Osteocyte (in vitro differentiated cells): ENCODE measurements at regions not wholly inside any gene's neighbourhood (a gene's known extent, or its start where the extent isn't known, plus 50 kb on each side); places are given as distances from the start of the nearest gene placed in this dataset.

Experiments used
- DNase-seq: peaks from one replicate; pipeline ENCODE4 v3.0.0; 2021; ENCODE audit warnings: mixed read lengths; ENCODE audit not compliant: unreplicated experiment; ENCODE audit errors: extremely low spot score
- H3K27ac Mint-ChIP-seq: one replicate; pipeline ENCODE4 v1.8.0; 2021; ENCODE audit warnings: mild to moderate bottlenecking, mixed read lengths; ENCODE audit not compliant: unreplicated experiment
- H3K27me3 Mint-ChIP-seq: one replicate; pipeline ENCODE4 v1.8.0; 2021; ENCODE audit warnings: mixed read lengths; ENCODE audit not compliant: unreplicated experiment
- H3K36me3 Mint-ChIP-seq: one replicate; pipeline ENCODE4 v1.8.0; 2021; ENCODE audit warnings: mixed read lengths; ENCODE audit not compliant: unreplicated experiment
- H3K4me1 Mint-ChIP-seq: one replicate; pipeline ENCODE4 v1.8.0; 2021; ENCODE audit warnings: mixed read lengths; ENCODE audit not compliant: unreplicated experiment
- H3K4me3 Mint-ChIP-seq: one replicate; pipeline ENCODE4 v1.8.0; 2021; ENCODE audit warnings: mild to moderate bottlenecking, moderate library complexity, mixed read lengths; ENCODE audit not compliant: unreplicated experiment
- H3K9me3 Mint-ChIP-seq: one replicate; pipeline ENCODE4 v1.8.0; 2021; ENCODE audit warnings: mixed read lengths; ENCODE audit not compliant: unreplicated experiment
- TF ChIP-seq, protein P1 (sequence below): fragments of 200-600 bp; sonication (generic); IDR thresholded peaks from 2 replicates; pipeline ENCODE4 v1.5.0; 2021; ENCODE audit warnings: antibody characterized with exemption, mild to moderate bottlenecking, moderate library complexity

DNA sequence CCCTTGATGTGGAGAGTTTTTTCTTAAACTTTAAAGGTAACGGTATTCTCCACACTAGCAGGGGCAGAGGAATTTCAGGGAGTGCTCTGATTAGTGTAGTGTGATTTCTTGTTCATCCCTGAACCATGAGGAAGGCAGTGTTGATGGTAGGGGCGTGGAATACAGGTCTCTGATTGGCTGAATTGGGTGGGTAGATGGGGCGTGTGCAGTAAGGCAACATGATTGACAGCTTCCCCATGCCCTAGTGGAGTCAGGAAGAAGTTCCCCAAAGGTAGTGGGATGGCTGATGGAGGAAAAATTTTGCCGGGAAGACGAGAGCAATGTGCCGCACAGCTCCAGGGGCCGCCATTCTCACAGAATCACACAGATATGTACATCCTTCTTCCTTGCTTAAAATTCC is 97.4 kb upstream of the SALL4 start:
- Mint-ChIP-seq H3K4me3 (no peak overlapping the region), H3K9me3 (no peaks in the 10 kb centered on the region), H3K27ac (no peak overlapping the region), H3K27me3 (no peaks in the 10 kb centered on the region), H3K36me3 (no peaks in the 10 kb centered on the region), H3K4me1 (no peaks in the 10 kb centered on the region)
- TF ChIP-seq, protein P1, sequence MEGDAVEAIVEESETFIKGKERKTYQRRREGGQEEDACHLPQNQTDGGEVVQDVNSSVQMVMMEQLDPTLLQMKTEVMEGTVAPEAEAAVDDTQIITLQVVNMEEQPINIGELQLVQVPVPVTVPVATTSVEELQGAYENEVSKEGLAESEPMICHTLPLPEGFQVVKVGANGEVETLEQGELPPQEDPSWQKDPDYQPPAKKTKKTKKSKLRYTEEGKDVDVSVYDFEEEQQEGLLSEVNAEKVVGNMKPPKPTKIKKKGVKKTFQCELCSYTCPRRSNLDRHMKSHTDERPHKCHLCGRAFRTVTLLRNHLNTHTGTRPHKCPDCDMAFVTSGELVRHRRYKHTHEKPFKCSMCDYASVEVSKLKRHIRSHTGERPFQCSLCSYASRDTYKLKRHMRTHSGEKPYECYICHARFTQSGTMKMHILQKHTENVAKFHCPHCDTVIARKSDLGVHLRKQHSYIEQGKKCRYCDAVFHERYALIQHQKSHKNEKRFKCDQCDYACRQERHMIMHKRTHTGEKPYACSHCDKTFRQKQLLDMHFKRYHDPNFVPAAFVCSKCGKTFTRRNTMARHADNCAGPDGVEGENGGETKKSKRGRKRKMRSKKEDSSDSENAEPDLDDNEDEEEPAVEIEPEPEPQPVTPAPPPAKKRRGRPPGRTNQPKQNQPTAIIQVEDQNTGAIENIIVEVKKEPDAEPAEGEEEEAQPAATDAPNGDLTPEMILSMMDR: no peak
- no peak for DNase-seq

DNA sequence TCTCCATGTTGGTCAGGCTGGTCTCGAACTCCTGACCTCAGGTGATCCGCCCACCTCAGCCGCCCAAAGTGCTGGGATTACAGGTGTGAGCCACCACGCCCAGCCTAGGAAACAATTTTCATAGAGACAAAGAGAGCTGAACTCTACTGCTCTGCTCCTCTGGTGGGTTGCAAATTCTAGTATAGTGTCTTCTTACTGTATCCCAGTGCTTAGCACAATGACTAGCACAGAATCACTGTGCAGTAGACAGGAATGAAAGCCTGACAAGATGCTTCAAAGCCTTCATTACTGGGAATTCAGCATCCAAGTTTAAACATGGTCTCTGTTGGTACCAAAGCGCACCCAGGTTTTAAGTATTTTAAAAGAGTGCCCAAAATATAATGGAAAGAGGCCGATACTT is 96.5 kb upstream of the SALL4 start:
- H3K4me1 Mint-ChIP-seq: no peaks in the 10 kb centered on the region
- H3K9me3 Mint-ChIP-seq: no peaks in the 10 kb centered on the region
- H3K4me3 Mint-ChIP-seq: no peak overlapping the region
- H3K27ac Mint-ChIP-seq: no peak overlapping the region
- H3K36me3 Mint-ChIP-seq: no peaks in the 10 kb centered on the region
- peaks cover 3% of the 10 kb centered on the region for H3K27me3 Mint-ChIP-seq
- TF ChIP-seq, protein P1: no peak
- no peak for DNase-seq

DNA sequence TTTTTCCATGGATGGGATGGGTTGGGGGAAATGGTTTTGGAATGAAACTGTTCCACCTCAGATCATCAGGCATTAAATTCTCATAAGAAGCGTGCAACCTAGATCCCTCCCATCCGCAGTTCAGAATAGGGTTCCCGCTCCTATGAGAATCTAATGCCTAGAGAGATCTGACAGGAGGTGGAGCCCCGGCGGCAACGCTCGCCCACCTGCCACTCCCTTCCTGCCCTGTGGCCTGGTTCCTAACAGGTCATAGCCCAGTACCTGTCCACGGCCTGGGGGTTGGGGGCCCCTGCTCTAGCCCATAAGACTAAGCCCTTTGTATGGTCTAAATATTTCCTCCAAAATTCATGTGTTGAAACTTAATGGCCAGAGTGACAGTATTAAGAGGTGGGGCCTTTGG is 92.3 kb upstream of the SALL4 start:
- Mint-ChIP-seq H3K27me3 (peaks cover 3% of the 10 kb centered on the region), H3K9me3 (no peaks in the 10 kb centered on the region), H3K27ac (no peak overlapping the region), H3K4me3 (no peak overlapping the region), H3K36me3 (no peaks in the 10 kb centered on the region), H3K4me1 (no peaks in the 10 kb centered on the region)
- TF ChIP-seq, protein P1: no peak
- DNase-seq: no peak

DNA sequence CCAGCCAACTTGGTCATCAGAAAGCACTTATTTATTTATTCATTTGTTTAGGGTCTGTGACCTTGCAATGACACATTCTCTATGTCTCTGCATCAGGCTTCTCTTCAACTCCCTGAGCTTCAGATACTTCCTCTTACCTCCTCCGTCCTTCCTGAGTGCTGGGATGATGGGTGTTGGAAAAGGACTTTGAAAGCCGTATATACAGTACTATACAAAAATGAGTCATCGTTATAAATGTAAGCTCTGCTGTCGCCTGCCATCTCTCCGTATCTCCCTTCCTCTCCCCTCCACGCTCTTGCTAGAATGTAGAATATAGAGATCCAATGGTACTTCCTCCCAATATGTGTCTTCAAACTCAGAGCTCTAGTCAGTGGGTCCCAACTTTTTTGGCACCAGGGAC is 91.9 kb upstream of the SALL4 start:
- Mint-ChIP-seq H3K4me1 (no peaks in the 10 kb centered on the region), H3K27ac (no peak overlapping the region), H3K4me3 (no peak overlapping the region), H3K36me3 (no peaks in the 10 kb centered on the region), H3K27me3 (peaks cover 3% of the 10 kb centered on the region), H3K9me3 (no peaks in the 10 kb centered on the region)
- DNase-seq: no peak
- TF ChIP-seq, protein P1: no peak

DNA sequence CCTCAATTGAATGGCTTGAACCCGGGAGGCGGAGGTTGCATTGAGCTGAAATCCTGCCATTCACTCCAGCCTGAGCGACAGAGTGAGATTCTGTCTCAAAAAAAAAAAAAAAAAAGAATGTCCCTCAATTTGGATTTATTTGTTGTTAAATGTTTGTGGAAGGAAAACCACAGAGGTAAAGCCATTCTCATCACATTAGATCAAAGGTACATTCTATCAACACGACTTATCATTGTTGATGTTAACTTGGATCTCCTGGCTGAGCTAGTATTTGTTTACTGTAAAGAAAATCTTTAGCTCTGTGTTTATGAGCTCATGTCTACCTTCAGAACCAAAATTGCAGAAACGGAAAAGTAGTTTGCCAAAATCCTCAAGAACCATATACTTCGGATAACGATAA is 91.4 kb upstream of the SALL4 start:
- Mint-ChIP-seq H3K27me3 (peaks cover 3% of the 10 kb centered on the region), H3K9me3 (no peaks in the 10 kb centered on the region), H3K4me3 (no peak overlapping the region), H3K4me1 (no peaks in the 10 kb centered on the region), H3K27ac (no peak overlapping the region), H3K36me3 (no peaks in the 10 kb centered on the region)
- no peak for DNase-seq
- TF ChIP-seq, protein P1: no peak
